HG03520 (cell line): ENCODE measurements at regions not wholly inside any gene's neighbourhood (a gene's known extent, or its start where the extent isn't known, plus 50 kb on each side); places are given as distances from the start of the nearest gene placed in this dataset.

ENCODE experiments used
- ATAC-seq: cut with Tn5 transposase; IDR thresholded peaks from one replicate; pipeline ENCODE4 v1.9.1; 2021; ENCODE audit warnings: mild to moderate bottlenecking, moderate library complexity; ENCODE audit not compliant: unreplicated experiment

GRCh38 chr3:28645149-28645548 lies 296.5 kb upstream of the AZI2 start:
- ATAC-seq = no peak

GRCh38 chr3:28646435-28646834 lies 297.8 kb upstream of the AZI2 start:
- ATAC-seq = no peak

- no peak for ATAC-seq
These were observed 300.6 kb upstream of the AZI2 start for GRCh38 chr3:28649266-28649665.

GRCh38 chr3:28651159-28651558 lies 302.5 kb upstream of the AZI2 start:
- no peak for ATAC-seq

GRCh38 chr3:28664123-28664522 lies 315.5 kb upstream of the AZI2 start:
- no peak for ATAC-seq

DNA sequence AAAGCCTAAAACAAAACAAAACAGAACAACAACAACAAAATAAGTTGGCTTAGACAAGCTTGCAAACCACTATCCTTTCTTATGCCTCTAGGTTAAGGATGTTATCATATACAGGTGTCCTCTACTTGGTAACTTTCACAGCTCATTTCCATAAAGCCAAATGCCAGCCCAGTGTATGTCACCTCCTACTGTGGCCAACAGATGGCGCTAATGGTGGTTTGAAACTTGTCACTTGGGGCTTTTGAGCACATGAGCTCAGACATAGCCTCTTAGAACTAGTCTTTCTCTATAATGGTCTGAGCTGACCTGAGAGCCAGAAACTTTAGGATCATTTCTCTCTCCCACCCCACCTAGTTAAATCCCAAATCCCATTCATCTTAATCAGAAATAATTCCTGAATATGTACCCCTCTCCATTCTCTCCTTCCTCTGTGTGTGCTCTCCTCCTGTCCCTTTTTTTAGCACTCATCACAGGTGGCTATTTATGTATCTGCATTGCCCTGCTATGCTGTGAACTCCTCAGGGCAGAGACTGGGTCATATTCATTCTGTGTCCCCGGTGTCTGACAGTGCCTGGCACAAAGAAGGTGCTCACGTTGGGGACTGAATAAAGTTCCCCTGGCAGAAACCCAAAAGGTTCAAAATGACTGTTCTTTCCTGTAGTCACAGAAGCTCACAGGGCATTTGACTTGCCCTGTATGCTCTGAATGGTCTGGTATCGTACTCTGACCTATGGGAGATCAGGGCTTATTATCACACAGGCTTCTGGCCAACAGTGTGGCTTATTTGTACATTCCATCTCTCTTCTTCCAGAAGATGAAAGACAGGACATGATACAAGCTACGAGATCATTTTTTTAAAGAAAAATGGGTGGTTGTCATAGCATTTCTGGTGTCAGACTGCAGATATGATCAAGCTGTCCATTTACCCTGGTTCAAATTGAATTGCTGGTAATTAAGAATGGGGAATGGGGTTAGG lies 319.3 kb upstream of the AZI2 start:
- peak; percentile 92 for ATAC-seq

DNA sequence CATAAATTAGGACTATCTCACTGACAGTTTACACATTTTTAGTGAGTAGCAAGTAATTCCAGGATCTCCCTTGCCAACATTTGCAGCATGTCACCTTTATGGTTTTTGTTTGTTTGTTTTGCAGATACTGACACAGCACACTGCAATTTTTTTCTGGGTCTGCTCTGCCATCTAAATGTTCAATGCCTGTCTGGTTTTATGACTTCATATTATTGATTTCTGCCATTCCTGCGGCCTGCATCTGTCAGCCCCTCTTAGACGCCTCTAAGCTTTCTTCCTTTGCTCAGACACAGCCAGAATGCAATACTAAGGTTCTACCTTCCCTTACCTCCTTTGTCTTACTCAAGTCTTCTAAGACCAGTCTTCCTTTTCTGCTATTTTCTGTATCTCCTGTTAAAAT lies 321.2 kb upstream of the AZI2 start:
- no peak for ATAC-seq

DNA sequence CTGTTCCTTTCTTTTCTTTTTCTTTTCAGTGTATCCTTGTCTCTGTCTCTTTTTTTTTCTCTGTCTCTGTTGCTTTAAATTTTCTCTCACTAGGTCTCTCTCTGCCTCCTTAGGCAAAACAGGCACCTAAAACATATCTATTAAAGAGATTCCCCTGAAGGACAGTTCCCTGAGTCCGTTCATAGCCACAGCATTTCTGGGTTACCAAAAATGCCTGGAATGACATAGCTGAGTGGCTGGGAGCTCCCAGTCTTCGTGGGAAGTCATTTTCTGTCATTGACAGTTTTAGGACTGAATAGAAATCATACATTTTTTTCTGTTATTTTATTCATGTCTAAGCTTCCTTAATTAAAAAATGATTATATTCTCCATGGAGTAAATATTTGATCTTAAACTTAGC lies 323.8 kb upstream of the AZI2 start:
- ATAC-seq = no peak

DNA sequence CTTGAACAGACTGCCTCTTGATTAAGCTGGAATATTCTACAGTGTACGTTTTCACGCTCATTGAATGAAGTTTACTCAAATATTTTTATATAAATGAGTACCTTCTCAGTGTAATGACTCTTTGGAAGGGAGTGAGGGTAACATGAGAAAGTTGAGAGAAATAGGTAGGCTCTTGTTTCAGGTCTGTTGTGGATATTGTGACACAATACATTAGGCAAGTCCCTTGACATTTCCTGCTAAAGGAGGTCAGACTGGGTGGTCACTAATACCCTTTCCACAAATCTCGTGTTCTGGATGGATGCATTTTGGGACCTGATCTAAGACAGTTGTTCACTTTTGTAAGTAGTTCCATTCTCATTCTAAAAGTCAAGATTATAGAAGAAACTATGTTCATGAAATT lies 324.8 kb upstream of the AZI2 start:
- no peak for ATAC-seq

- no peak for ATAC-seq
These were observed 325.6 kb upstream of the AZI2 start for GRCh38 chr3:28674212-28674611.

DNA sequence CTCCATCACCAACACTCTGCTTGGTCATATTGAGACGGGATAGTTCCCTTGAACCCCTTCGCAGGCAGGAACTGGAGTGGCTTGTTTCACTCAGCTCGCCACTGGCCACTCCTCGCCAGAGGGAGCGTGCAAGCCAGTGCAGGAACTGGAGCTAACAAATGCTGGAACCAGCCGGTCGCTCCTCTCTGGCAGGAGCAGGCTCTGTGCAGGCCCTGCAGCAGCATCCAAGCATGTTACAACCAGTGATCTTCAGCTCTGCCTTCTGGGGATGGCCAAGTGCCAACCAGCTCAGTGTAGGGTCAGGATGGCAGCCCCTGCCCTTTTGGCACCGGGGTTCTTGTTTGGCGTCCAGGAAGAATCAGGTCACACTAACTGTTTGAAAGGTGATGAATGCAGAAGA lies 329.0 kb upstream of the AZI2 start:
- ATAC-seq = no peak

GRCh38 chr3:28678086-28678485 lies 329.5 kb upstream of the AZI2 start:
- ATAC-seq = no peak

DNA sequence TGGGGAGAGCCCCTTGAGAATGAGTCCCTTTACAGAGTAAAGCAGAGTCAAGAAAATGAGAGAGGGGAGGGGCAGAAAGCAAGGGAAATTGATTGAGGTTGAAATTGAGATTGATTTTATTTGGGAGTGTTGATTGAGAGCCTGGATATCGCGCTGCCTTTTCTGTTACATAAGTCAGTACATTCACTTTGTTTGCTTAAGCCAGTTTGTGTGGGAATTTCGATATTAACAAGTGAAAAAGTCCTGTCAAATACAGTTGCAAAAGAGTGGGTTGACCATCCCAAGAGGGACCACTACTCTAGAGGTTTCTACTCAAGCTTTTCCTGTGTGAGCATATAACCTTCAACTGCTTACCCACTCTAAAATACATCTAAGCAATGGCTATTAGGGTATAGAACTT lies 331.4 kb upstream of the AZI2 start:
- no peak for ATAC-seq

- ATAC-seq = no peak
These were observed 333.5 kb upstream of the AZI2 start for GRCh38 chr3:28682121-28682520.

DNA sequence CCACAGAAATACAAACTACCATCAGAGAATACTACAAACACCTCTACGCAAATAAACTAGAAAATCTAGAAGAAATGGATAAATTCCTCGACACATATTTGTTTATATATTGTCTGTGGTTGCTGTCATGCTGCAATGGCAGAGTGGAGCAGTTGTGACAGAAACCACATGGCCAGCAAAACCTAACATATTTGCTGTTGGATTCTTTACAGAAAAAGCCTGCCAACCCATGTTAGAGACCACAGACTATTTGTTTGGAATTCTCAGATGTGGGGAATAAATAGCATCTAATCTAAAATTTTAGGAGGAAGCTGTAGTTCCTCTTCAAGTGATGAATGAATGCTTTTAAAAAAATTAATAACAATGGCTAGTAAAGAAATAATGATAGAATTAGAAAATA lies 341.6 kb upstream of the AZI2 start:
- ATAC-seq = no peak

DNA sequence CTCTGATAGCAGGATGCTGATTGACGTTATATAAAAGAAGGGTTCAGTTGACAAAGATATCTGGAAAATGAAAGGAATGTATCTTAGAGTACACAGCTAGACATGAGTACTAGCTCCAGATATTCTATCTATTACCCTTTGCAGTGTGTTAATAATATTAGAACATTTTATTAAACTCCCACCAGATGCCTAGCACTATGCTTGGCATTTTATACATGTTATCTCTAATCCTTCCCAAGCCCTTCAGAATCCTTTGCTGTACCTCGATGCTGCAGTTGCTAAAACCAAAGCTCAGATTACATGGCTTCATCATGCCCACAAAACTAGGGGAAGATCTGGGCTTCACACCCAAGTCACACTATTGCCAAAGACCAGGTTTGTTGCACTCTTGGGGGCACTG lies 350.1 kb upstream of the AZI2 start:
- no peak for ATAC-seq

DNA sequence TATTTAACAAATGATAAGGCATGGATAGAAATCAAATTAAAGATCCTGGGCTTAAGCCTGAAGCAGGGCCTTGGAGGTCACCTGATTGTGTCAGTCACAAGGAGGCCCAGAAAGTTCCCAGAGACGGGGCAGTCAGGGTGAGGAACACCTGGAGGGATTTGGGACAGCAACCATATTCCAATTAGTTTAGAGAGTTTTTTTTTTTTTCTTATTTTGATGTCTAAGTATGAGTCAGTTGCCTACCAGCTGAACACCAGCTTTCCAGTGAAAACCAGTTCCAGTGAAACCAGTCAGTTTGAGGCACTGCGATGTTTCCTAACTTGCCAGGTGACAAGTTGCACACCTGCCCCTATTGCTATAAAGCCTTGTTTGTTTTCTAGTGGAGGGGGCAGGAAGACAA lies 350.7 kb upstream of the AZI2 start:
- ATAC-seq = no peak

GRCh38 chr3:28700728-28701127 lies 352.1 kb upstream of the AZI2 start:
- no peak for ATAC-seq

- no peak for ATAC-seq
These were observed 355.2 kb upstream of the AZI2 start for GRCh38 chr3:28703843-28704242.

- ATAC-seq = no peak
These were observed 362.7 kb upstream of the AZI2 start for GRCh38 chr3:28711293-28711692.

DNA sequence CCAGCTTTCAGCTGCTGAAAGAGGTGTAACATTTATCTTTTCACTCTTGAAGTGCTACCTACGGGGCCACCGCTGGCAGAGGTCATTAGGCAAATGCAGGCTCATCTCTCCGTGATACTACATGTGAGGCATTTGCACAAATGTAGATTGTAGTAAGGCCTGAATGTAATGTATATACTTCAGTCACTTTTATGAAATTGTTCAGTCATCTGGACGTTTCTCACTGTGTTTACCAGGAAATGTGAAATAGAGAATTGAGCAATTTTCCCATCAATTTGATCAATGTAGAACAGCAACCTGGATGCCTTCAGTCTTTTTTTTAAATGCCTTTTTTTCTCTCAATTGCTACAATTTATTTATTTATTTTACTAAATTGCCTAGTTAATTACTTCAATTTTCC lies 368.3 kb upstream of the AZI2 start:
- ATAC-seq = no peak

- no peak for ATAC-seq
These were observed 369.6 kb upstream of the AZI2 start for GRCh38 chr3:28718074-28718849.
